ENCODE measurements at regions not wholly inside any gene's neighbourhood (a gene's known extent, or its start where the extent isn't known, plus 50 kb on each side); places are given as distances from the start of the nearest gene placed in this dataset.

GRCh38 chr15:66646308-66646707 lies 55.7 kb upstream of the SMAD6 start:
- H4K20me1 ChIP-seq (replicated peaks in 1 of 2; ENCODE audit: control insufficient read depth in 1 of 2, insufficient read depth in 2 of 2, low read length in 2 of 2), result no peaks in the 10 kb centered on the region

More at GRCh38 chr15:66646308-66646707, 55.7 kb upstream of the SMAD6 start:
- H2AK5ac ChIP-seq (ENCODE audit: low read depth, low read length), result no peak overlapping the region
- CTCF ChIA-PET (ENCODE audit: partially characterized antibody), result interaction anchor here (0.9 to 5.8 kb wide), 8 partner anchors 8 to 57 kb away, joined by 3 to 45 read pairs (median 4); no protein-coding TSS in a partner anchor
- no peaks in the 10 kb centered on the region for H3K79me2 ChIP-seq (ENCODE audit: control insufficient read depth in 1 of 2, insufficient read depth in 2 of 2, low read length in 2 of 2)
- DNase-seq (ENCODE audit: low read depth in 1 of 2, low spot score in 2 of 2) (no peak), FAIRE-seq (no peak)
- no peak for TF ChIP-seq MAFK (IDR thresholded peaks at IDR 0.05; ENCODE audit: low read depth, low read length)
- TF ChIP-seq RFX5 (IDR thresholded peaks at IDR 0.05; ENCODE audit: borderline replicate concordance, low read depth, low read length), result no peak
- TF ChIP-seq CTBP2 (IDR thresholded peaks at IDR 0.05; ENCODE audit: borderline replicate concordance, insufficient read depth, insufficient read length, low read length), result no peak
- TF ChIP-seq POLR2A (IDR thresholded peaks at IDR 0.05; ENCODE audit: control extremely low read depth in 1 of 2, low read depth in 2 of 2, low read length in 2 of 2), result no peak
- H3K14ac ChIP-seq (ENCODE audit: insufficient read length), result no peak overlapping the region
- no peak overlapping the region for H2AFZ ChIP-seq (ENCODE audit: low read length)
- 76% methylated on average over 9 of the region's 9 CpGs; no CpG with 5 or more reads in 1 of the 2 experiments for WGBS, 2 experiments (ENCODE audit: extremely low coverage in 1 of 2, insufficient coverage in 1 of 2, insufficient read length in 1 of 2, insufficient replicate concordance in 2 of 2, low coverage in 1 of 2, low lambda C conversion rate in 2 of 2, missing lambda C conversion rate in 1 of 2)
- no peaks in the 10 kb centered on the region for H3K23me2 ChIP-seq (ENCODE audit: low read depth, low read length)
- no peaks in the 10 kb centered on the region for H3K36me3 ChIP-seq (ENCODE audit: control insufficient read depth in 2 of 4, insufficient read depth in 4 of 4, low read length in 3 of 4)
- H4K8ac ChIP-seq (ENCODE audit: extremely low read depth, insufficient read depth, low read length), result no peak overlapping the region
- no peak overlapping the region for H3K4me2 ChIP-seq (ENCODE audit: insufficient read depth in 1 of 2, low read depth in 2 of 2, low read length in 2 of 2)
- no peaks in the 10 kb centered on the region for H3K9me3 ChIP-seq (ENCODE audit: insufficient read depth in 2 of 2, low read depth in 1 of 2, low read length in 1 of 2)
- H2BK15ac ChIP-seq (ENCODE audit: low read length), result no peak overlapping the region
- H3K4ac ChIP-seq (replicated peaks; ENCODE audit: insufficient read length, low read depth, low read length), result no peak overlapping the region
- no peak overlapping the region for H3K4me3 ChIP-seq (ENCODE audit: extremely low read depth in 1 of 4, insufficient read depth in 2 of 4, low read depth in 3 of 4, low read length in 4 of 4)
- no peak overlapping the region for H2BK20ac ChIP-seq (ENCODE audit: low read length)
- H3K56ac ChIP-seq (replicated peaks; ENCODE audit: insufficient read length, low read depth, low read length), result no peak overlapping the region
- no peak overlapping the region for H2BK12ac ChIP-seq (ENCODE audit: low read depth, low read length)
- H3K4me1 ChIP-seq (replicated peaks in 1 of 4; ENCODE audit: control insufficient read depth in 3 of 4, insufficient read depth in 4 of 4, low read length in 3 of 4), result peaks cover 0 to 3% (median 0%) of the 10 kb centered on the region in 4 experiments; a peak in 2 of 7 replicates
- no peak overlapping the region for H3K9ac ChIP-seq (replicated peaks in 1 of 4; ENCODE audit: extremely low read depth in 1 of 4, low read depth in 3 of 4, low read length in 3 of 4)
- H3K79me1 ChIP-seq (ENCODE audit: low read depth, low read length), result no peaks in the 10 kb centered on the region
- no peaks in the 10 kb centered on the region for H3K27me3 ChIP-seq (replicated peaks in 1 of 4; ENCODE audit: control insufficient read depth in 3 of 4, extremely low read depth in 1 of 4, insufficient read depth in 3 of 4, low read length in 3 of 4)
- H3K18ac ChIP-seq (ENCODE audit: extremely low read depth, low read length), result no peak overlapping the region; the same call in 1 of the 2 replicates
- no peak overlapping the region for H3K23ac ChIP-seq (ENCODE audit: insufficient read length)
- H3K27ac ChIP-seq (ENCODE audit: low read depth, low read length), result no peak overlapping the region
- H4K5ac ChIP-seq (ENCODE audit: insufficient read length, low read depth, low read length), result no peak overlapping the region
- H2BK120ac ChIP-seq (replicated peaks; ENCODE audit: low read depth, low read length), result no peak overlapping the region
- no peak overlapping the region for H4K91ac ChIP-seq (replicated peaks; ENCODE audit: insufficient read length, low read length)
- H2BK5ac ChIP-seq (ENCODE audit: low read depth, low read length), result 0 out of 2 replicates have a peak overlapping the region, but pooled peaks have one; percentile 44
- POLR2A ChIA-PET (ENCODE audit: partially characterized antibody), result interaction anchor here (0.6 to 2.2 kb wide), 4 partner anchors 11 to 1343 kb away, joined by 3 to 8 read pairs (median 3); no protein-coding TSS in a partner anchor
